Testis (tissue), 2 donors: ENCODE measurements at regions not wholly inside any gene's neighbourhood (a gene's known extent, or its start where the extent isn't known, plus 50 kb on each side); places are given as distances from the start of the nearest gene placed in this dataset.

Source experiments
- POLR2A ChIP-seq: fragments of 450-650 bp; IDR thresholded peaks from one replicate; pipeline ENCODE4 v1.6.1; 2017; ENCODE audit warnings: antibody characterized with exemption, mild to moderate bottlenecking, moderate library complexity
- TF ChIP-seq, protein P1 (sequence below), 3 experiments: fragments of 450-650 bp in 2 of 3; fragments of 200-600 bp in 1 of 3; sonication (generic) in 1 of 3; IDR thresholded peaks; one replicate each; pipeline ENCODE4 v1.5.1; 2016 to 2019; ENCODE audit warnings: antibody characterized with exemption in 3 of 3, mild to moderate bottlenecking in 2 of 3, moderate library complexity in 1 of 3

- TF ChIP-seq, protein P1, sequence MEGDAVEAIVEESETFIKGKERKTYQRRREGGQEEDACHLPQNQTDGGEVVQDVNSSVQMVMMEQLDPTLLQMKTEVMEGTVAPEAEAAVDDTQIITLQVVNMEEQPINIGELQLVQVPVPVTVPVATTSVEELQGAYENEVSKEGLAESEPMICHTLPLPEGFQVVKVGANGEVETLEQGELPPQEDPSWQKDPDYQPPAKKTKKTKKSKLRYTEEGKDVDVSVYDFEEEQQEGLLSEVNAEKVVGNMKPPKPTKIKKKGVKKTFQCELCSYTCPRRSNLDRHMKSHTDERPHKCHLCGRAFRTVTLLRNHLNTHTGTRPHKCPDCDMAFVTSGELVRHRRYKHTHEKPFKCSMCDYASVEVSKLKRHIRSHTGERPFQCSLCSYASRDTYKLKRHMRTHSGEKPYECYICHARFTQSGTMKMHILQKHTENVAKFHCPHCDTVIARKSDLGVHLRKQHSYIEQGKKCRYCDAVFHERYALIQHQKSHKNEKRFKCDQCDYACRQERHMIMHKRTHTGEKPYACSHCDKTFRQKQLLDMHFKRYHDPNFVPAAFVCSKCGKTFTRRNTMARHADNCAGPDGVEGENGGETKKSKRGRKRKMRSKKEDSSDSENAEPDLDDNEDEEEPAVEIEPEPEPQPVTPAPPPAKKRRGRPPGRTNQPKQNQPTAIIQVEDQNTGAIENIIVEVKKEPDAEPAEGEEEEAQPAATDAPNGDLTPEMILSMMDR (IDR thresholded peaks at IDR 0.05), result no peak
- no peak for TF ChIP-seq POLR2A
Measured at GRCh38 chr9:38312406-38312805, 80.1 kb upstream of the ALDH1B1 start.
